ENCODE measurements at regions not wholly inside any gene's neighbourhood (a gene's known extent, or its start where the extent isn't known, plus 50 kb on each side); places are given as distances from the start of the nearest gene placed in this dataset.
"Not testable (repeated sequence)": the region's sequence is repeated elsewhere in the genome, so short reads cannot be mapped to it uniquely, and the experiment has no call there.

GRCh38 chr1:182331387-182331786 lies 60.2 kb downstream of the GLUL start:
- CTCF ChIA-PET = no interaction called here
- Mint-ChIP-seq H3K27me3 (peaks cover 4% of the 10 kb centered on the region), H3K9me3 (no peaks in the 10 kb centered on the region), H3K27ac (no peak overlapping the region), H3K4me1 (no peaks in the 10 kb centered on the region), H3K4me3 (no peak overlapping the region), H3K36me3 (ENCODE audit: low read depth) (no peaks in the 10 kb centered on the region)
- POLR2A ChIA-PET = no interaction called here
- DNase-seq = no peak

- no peaks in the 10 kb centered on the region for H3K9me3 Mint-ChIP-seq
- H3K27ac Mint-ChIP-seq = no peak overlapping the region
- CTCF ChIA-PET = interaction anchor here (1.0 kb wide), 1 partner anchor 57 kb away, joined by 3 read pairs; no protein-coding TSS in a partner anchor
- H3K4me3 Mint-ChIP-seq = no peak overlapping the region
- H3K27me3 Mint-ChIP-seq = peaks cover 3% of the 10 kb centered on the region
- no peaks in the 10 kb centered on the region for H3K4me1 Mint-ChIP-seq
- DNase-seq = no peak
- H3K36me3 Mint-ChIP-seq (ENCODE audit: low read depth) = no peaks in the 10 kb centered on the region
- POLR2A ChIA-PET = no interaction called here
Measured at GRCh38 chr1:182330303-182330702, 61.3 kb downstream of the GLUL start.

DNA sequence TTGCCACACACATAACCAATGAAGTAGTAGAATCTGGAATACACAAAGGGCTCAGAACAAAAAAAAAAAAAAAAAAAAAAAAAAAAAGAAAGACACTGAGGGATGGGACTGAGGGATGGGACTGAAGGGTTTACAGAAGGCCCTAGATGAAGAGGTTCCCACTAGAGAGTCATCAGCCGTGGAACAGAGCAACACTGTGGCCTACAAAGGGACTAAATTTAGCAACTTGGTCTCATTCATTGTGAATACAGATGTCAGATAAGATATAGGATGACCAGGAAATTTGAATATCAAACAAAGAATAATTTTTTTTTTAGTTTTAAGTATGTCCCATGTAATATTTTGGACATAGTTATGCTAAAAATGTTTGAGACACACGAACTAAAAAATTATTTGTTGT lies 62.1 kb downstream of the GLUL start:
- no peaks in the 10 kb centered on the region for H3K36me3 Mint-ChIP-seq (ENCODE audit: low read depth)
- ChIA-PET POLR2A (no interaction called here), CTCF (interaction anchor here (0.7 to 1.0 kb wide), 2 partner anchors 40 to 58 kb away, joined by 3 read pairs; no protein-coding TSS in a partner anchor)
- H3K4me1 Mint-ChIP-seq = no peaks in the 10 kb centered on the region
- H3K27me3 Mint-ChIP-seq = peaks cover 2% of the 10 kb centered on the region
- no peaks in the 10 kb centered on the region for H3K9me3 Mint-ChIP-seq
- H3K4me3 Mint-ChIP-seq = no peak overlapping the region
- DNase-seq = no peak
- no peak overlapping the region for H3K27ac Mint-ChIP-seq

GRCh38 chr1:182328591-182328990 lies 63.0 kb downstream of the GLUL start:
- no peaks in the 10 kb centered on the region for H3K9me3 Mint-ChIP-seq
- H3K4me3 Mint-ChIP-seq = no peak overlapping the region
- H3K27me3 Mint-ChIP-seq = no peaks in the 10 kb centered on the region
- ChIA-PET POLR2A (no interaction called here), CTCF (interaction anchor here (0.7 to 0.9 kb wide), 2 partner anchors 22 to 79 kb away, joined by 3 to 4 read pairs; no protein-coding TSS in a partner anchor)
- no peak overlapping the region for H3K27ac Mint-ChIP-seq
- no peaks in the 10 kb centered on the region for H3K4me1 Mint-ChIP-seq
- H3K36me3 Mint-ChIP-seq (ENCODE audit: low read depth) = no peaks in the 10 kb centered on the region
- DNase-seq = no peak

DNA sequence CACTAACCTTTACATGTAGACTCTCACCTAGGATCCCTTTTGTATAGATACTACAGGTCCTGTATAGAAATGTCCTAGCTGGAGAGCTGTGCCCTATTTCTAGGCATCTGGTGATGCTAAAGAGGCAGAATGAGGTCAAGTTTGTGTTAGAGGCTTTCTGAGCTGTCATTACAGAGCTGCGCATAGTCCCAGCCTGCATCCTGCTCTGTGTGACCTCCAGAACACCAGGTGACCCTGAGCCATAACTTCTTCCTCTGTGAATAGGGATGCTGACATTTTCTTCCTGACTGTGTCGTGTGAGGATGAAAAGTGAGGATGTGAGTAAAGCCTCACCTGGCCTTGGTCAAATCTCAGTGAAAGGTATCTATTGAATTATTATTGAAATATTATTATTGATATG lies 66.3 kb downstream of the GLUL start:
- Mint-ChIP-seq H3K9me3 (no peaks in the 10 kb centered on the region), H3K4me1 (no peaks in the 10 kb centered on the region), H3K27me3 (no peaks in the 10 kb centered on the region), H3K36me3 (ENCODE audit: low read depth) (no peaks in the 10 kb centered on the region), H3K27ac (no peak overlapping the region), H3K4me3 (no peak overlapping the region)
- POLR2A ChIA-PET = no interaction called here
- CTCF ChIA-PET = no interaction called here
- no peak for DNase-seq

DNA sequence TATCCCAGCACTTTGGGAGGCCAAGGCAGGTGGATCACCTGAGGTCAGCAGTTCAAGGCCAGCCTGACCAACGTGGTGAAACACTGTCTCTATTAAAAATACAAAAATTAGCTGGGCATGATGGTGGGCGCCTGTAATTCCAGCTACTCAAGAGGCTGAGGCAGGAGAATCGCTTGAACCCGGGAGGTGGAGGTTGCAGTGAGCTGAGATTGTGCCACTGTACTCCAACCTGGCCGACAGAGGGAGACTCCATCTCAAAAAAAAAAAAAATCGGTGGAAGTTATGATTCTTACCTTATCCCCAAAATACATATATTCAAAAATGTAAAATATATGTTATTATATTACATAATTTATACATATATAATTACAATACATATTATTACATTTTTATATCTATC lies 70.1 kb downstream of the GLUL start:
- H3K9me3 Mint-ChIP-seq; H3K27ac Mint-ChIP-seq; H3K4me1 Mint-ChIP-seq; DNase-seq; POLR2A ChIA-PET; H3K36me3 Mint-ChIP-seq (ENCODE audit: low read depth); H3K4me3 Mint-ChIP-seq; H3K27me3 Mint-ChIP-seq; CTCF ChIA-PET: not testable (repeated sequence)

- no peak overlapping the region for H3K27ac Mint-ChIP-seq
- ChIA-PET CTCF (no interaction called here), POLR2A (no interaction called here)
- peaks cover 11% of the 10 kb centered on the region for H3K27me3 Mint-ChIP-seq
- H3K9me3 Mint-ChIP-seq = no peaks in the 10 kb centered on the region
- DNase-seq = no peak
- no peaks in the 10 kb centered on the region for H3K4me1 Mint-ChIP-seq
- no peaks in the 10 kb centered on the region for H3K36me3 Mint-ChIP-seq (ENCODE audit: low read depth)
- no peak overlapping the region for H3K4me3 Mint-ChIP-seq
Measured at GRCh38 chr1:182317611-182318161, 73.9 kb downstream of the GLUL start.

DNA sequence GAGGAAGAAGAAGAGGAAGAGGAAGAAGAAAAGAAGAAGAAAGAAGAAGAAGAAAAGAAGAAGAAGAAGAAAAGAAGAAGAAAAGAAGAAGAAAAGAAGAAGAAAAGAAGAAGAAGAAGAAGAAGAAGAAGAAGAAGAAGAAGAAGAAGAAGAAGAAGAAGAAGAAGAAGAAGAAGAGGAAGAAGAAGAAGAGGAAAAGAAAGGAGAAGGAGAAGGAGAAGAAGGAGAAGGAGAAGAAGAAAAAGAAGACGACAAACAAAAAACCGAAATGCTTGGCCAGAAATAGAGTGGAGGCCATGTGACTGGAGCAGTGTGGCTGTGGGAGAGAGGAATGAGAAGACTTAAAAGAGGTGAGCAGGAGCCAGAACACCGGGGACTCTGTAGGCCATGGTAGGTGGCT lies 75.1 kb downstream of the GLUL start:
- DNase-seq; H3K36me3 Mint-ChIP-seq (ENCODE audit: low read depth); H3K9me3 Mint-ChIP-seq; CTCF ChIA-PET; H3K27ac Mint-ChIP-seq; H3K4me1 Mint-ChIP-seq; H3K4me3 Mint-ChIP-seq; POLR2A ChIA-PET: not testable (repeated sequence)
- peaks cover 11% of the 10 kb centered on the region for H3K27me3 Mint-ChIP-seq

DNA sequence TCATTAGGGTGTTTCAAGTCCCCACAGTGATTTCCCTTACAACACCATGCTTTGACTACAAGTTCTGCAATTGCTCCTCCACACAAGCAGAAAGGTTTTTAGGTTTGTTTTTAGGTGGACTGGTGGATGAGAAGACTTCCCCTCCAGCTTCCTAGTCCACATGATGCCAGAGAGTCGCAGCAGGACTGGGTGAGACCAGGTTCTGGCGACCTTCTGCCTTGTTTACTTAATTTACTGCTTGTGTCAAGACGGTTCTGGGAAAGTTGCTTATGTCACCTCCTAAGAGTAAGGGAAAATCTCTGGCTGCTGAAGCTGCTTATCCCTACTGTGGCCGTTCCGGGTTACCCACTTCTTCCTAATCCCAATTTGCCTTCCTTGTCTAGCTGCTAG lies 76.4 kb downstream of the GLUL start:
- Mint-ChIP-seq H3K4me3 (no peak overlapping the region), H3K27ac (no peak overlapping the region), H3K27me3 (peaks cover 11% of the 10 kb centered on the region), H3K4me1 (no peaks in the 10 kb centered on the region), H3K36me3 (ENCODE audit: low read depth) (no peaks in the 10 kb centered on the region), H3K9me3 (no peaks in the 10 kb centered on the region)
- no peak for DNase-seq
- ChIA-PET POLR2A (no interaction called here), CTCF (interaction anchor here (0.7 to 1.4 kb wide), 2 partner anchors 14 to 25 kb away, joined by 3 to 4 read pairs; no protein-coding TSS in a partner anchor)

DNA sequence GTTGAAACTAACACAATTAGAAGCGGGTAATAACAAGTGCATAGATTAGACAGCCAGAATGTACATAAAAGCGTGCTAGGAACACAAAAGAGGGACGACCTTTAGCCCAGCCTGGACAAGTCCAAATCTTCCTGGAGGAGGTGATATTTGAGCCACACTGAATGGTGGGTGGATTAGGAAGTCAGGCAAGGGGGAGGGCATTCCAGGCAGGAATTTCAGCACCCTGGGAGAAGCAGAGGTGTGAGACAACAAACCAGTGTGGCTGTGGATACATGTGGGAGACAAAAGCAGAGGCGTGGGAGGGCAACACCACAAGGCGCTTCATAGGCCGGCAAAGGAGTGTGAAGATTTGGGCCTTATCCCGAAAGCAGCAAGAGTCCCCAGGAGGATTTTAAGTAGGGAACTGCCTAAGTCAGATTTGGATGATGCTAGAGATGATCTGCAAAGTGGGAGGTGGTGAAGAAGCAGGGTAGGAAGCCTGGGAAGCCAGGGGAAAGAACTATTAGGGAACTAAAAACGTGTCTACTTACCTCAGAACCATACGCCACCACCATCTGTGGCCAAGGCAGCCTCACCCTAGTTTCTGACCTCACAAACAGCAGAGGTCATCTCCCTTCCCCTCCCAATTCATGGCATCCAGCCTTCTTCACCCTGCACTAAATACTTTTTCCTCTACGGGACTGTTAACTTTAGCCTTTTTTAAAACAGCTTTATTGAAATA lies 81.8 kb downstream of the GLUL start:
- Mint-ChIP-seq H3K9me3 (no peaks in the 10 kb centered on the region), H3K4me1 (no peaks in the 10 kb centered on the region), H3K27ac (no peak overlapping the region), H3K27me3 (peaks cover 5% of the 10 kb centered on the region), H3K36me3 (ENCODE audit: low read depth) (no peaks in the 10 kb centered on the region), H3K4me3 (no peak overlapping the region)
- DNase-seq = no peak
- ChIA-PET CTCF (interaction anchor here (0.6 kb wide), 1 partner anchor 179 kb away, joined by 3 read pairs; no protein-coding TSS in a partner anchor), POLR2A (no interaction called here)

DNA sequence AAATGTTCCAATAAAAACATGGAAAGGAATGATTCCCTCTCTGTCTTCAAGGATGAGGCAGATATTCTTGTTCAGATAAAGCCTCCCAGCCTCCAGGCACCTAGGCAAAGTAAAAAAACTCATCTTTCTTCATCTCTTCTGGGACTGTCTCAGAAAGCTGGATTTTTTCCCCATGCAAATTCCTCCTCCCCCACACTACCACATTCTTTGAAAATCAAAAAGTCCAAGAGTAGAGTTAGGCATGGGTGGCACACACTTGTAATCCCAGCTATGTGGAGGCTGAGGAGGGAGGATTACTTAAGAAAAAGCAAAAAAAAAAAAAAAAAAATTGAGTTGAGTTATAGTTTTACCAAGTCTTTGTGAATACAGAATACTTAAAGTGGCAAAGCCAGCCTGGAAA lies 82.8 kb downstream of the GLUL start:
- Mint-ChIP-seq H3K27ac (no peak overlapping the region), H3K27me3 (peaks cover 5% of the 10 kb centered on the region), H3K9me3 (no peaks in the 10 kb centered on the region), H3K4me1 (no peaks in the 10 kb centered on the region), H3K36me3 (ENCODE audit: low read depth) (no peaks in the 10 kb centered on the region), H3K4me3 (no peak overlapping the region)
- ChIA-PET POLR2A (no interaction called here), CTCF (interaction anchor here (0.6 to 1.0 kb wide), 3 partner anchors 8 to 445 kb away, joined by 3 read pairs; no protein-coding TSS in a partner anchor)
- no peak for DNase-seq

DNA sequence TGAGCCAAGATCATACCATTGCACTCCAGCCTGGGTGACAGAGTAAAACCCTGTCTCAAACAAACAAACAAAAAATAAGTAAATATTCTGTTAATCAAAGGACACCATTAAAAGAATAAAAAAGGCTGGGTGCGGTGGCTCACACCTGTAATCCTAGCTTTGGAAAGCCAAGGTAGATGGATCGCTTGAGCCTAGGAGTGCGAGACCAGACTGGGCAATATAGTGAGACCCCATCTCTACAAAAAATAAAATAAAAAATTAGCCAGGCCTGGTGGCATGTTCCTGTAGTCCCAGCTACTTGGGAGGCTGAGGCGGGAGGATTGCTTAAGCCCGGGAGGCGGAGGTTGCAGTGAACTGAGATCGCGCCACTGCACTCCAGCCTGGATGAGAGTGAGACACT lies 84.1 kb downstream of the GLUL start:
- not testable (repeated sequence) for DNase-seq

GRCh38 chr1:182305861-182306260 lies 85.7 kb downstream of the GLUL start:
- H3K36me3 Mint-ChIP-seq (ENCODE audit: low read depth) = no peaks in the 10 kb centered on the region
- POLR2A ChIA-PET = no interaction called here
- CTCF ChIA-PET = interaction anchor here (0.6 kb wide), 1 partner anchor 16 kb away, joined by 3 read pairs; no protein-coding TSS in a partner anchor
- no peaks in the 10 kb centered on the region for H3K9me3 Mint-ChIP-seq
- no peak overlapping the region for H3K27ac Mint-ChIP-seq
- peaks cover 21% of the 10 kb centered on the region for H3K4me1 Mint-ChIP-seq
- no peaks in the 10 kb centered on the region for H3K27me3 Mint-ChIP-seq
- DNase-seq = no peak
- no peak overlapping the region for H3K4me3 Mint-ChIP-seq

More for the DNA sequence above, 84.1 kb downstream of the GLUL start:
- H3K4me3 Mint-ChIP-seq; POLR2A ChIA-PET; H3K4me1 Mint-ChIP-seq; H3K27me3 Mint-ChIP-seq; H3K36me3 Mint-ChIP-seq (ENCODE audit: low read depth); H3K9me3 Mint-ChIP-seq; H3K27ac Mint-ChIP-seq; CTCF ChIA-PET: not testable (repeated sequence)

DNA sequence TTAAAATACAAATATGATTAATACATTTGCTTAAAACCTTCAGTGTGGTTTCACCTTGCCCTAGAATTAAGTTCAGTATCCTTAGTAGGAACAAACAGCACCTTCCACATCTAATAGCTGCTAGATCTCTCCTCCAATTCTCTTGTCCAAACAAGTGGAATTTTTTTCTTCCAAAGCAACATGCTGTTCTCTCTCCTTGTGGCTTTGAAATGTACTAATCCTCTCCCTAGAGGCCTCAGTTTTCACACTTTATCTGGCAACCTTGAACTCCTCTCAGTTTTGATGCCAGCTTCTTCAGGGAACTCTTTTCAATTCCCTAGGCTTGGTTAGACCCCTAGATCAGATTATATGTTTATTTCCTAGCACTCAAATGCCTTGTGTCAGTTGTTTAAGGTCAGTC lies 87.0 kb downstream of the GLUL start:
- DNase-seq = no peak
- Mint-ChIP-seq H3K4me3 (no peak overlapping the region), H3K36me3 (ENCODE audit: low read depth) (no peaks in the 10 kb centered on the region), H3K9me3 (no peaks in the 10 kb centered on the region), H3K4me1 (peaks cover 32% of the 10 kb centered on the region), H3K27me3 (no peaks in the 10 kb centered on the region), H3K27ac (no peak overlapping the region)
- POLR2A ChIA-PET = no interaction called here
- CTCF ChIA-PET = no interaction called here
